ENCODE measurements at regions not wholly inside any gene's neighbourhood (a gene's known extent, or its start where the extent isn't known, plus 50 kb on each side); places are given as distances from the start of the nearest gene placed in this dataset.

GRCh38 chr1:56156971-56157876, 422.1 kb downstream of the PLPP3 start:
- DNase-seq (ENCODE audit: low read depth in 2 of 2), result no peak

DNA sequence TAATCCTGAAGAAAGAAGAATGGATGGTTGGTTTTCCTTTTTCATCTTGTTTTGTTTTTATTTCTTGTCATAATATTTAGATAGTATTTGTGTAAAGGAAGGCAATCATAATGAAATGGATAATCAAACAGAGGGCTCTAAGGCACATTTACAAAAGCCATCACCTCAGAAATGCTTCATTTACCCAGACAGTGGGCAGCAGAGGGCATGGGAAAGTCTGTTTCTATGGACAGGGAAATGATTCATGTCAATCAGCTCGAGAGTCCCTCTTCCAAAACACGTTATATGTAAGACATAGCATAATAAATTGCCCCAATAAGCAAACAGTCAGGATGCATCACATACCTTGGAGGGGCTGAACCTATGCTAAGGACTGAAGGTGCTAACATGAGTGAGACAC, 426.1 kb downstream of the PLPP3 start:
- peak; percentile 26 to 40 for DNase-seq (ENCODE audit: low read depth in 2 of 2)

DNA sequence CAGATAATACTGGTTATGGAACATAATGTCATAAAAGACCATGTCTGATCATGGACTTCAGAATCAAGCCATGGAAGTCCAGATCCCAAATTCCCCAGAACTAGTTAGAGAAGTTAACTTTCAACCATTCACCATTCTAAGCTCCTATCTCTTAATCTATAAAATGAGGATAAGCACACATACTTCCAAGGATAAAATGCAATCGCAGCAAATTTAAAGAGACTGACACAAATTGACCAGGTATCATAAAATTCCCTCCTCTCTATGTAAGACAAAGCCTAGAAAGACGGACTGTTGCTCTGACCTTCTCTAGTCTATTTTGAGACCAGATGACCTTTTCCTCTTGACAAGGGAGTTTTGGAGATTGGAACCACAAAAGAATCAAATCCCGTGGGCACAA, 426.7 kb downstream of the PLPP3 start:
- DNase-seq (ENCODE audit: low read depth in 2 of 2), result no peak

DNA sequence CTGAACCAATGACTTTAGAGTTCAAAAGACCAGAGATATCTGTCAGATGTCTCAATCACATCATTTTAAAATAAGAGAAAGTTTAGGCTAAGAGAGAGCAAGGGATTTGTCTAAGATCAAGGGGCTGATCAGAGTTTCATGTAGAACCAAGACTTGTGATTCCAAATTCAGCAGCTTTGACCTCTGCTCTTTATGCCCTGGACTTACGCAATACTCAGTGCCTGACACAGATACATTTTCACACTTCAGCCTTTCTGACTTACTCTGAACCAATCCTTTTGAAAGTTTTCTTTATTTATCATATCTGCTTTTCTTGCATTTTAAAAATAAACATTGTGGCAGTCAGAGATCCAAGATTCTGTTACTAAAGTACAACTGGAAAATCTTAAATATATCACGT, 428.0 kb downstream of the PLPP3 start:
- DNase-seq (ENCODE audit: low read depth in 2 of 2), result no peak

DNA sequence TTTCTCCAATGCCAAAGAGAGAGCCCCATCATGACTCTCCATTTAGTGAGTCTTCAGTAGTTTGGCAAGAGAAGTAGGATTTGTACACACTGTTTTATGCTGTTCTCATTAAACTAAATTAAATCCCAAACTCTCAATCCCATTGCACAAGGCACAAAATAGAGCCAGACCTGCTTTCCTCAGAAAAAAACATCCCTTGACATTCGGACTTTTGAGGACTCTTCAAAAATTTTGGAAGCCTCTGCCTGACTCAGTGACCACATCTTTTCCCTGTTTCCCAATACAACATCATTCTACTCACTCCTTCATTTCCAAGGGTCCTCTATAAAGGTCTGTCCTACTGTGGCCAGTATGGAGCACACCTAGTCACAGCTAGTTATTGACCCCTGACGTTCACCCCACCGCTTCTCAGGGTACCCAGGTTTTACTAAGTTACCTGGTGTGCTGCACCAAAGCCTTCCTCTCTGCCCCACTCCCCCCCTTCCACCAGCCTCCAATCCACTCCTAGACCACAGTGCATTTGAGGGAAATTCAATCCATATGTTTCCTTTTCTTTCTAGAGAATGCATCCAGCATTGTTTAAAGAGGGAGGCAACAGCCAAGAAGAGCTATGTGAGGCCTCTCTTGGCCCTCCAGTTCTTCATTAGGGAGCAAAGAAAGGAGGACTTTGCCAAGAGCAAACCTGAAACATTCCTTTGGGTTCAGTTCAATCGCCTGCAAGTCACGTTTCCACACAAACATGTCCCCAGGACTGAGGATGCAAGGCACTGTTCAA, 428.7 kb downstream of the PLPP3 start:
- DNase-seq (ENCODE audit: low read depth in 2 of 2), result no peak

DNA sequence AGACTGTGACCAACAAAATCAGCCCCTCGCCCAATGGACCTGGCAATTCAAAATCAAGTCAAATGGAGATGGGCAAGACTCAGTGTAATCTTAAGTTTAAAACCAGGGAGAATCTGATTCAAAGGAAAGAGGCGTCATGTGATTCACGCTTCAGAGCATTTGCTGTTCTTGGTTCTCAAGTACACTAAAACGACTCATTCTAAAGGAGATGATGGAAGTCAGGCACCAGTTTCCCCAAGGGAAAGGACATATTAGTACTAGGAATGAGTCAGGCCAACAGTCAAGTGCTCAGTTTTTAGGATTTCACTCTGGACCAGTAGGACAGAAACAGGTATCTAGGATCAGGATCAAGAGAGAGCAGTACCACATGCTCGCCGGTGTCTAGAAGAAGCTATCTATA, 429.6 kb downstream of the PLPP3 start:
- peak in 1 of 2 donors; percentile 18 for DNase-seq (ENCODE audit: low read depth in 2 of 2)

DNA sequence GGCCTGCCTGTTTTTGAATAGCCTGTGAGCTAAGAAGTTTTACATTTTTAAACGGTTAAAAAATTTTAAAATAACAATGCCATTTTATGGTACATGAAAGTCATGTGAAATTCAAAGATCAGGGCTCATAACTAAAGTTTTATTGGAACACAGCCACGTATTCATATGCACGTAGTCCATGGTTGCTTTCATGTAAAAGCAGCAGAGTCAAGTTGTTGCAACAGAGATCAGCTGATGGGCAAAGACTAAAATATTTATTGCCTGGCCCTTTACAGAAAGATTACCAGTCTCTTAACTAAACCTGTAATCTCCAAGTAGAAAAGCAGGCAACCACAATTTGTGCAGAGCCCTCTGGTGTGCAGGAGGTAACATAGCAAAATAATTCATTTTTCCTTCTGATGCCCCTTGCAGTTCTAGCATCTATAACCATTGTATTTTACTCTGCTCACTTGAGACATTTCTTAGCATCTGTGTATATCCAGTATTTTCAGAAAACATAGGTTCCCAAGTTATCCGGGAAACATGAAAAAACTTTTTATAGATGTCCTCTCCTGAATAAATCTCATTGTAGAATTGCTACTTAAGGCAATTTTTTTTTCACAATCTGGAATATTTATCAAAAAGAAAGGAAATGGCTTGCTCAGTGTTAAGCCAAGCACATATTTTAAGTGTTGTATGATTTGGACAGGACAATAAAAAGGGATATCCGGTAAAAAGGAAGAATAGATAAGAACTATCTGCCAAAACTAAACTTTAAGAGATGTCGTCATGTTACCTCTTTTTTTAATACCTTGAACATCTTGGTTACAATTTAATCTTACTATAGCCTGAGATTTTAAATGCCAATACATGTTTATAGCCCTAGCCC, 430.8 kb downstream of the PLPP3 start:
- peak; percentile 43 to 74 for DNase-seq (ENCODE audit: low read depth in 2 of 2)

- no peak for DNase-seq (ENCODE audit: low read depth in 2 of 2)
These were observed 431.9 kb downstream of the PLPP3 start for GRCh38 chr1:56147459-56147858.

GRCh38 chr1:56147034-56147433, 432.3 kb downstream of the PLPP3 start:
- no peak for DNase-seq (ENCODE audit: low read depth in 2 of 2)

- peak in 1 of 2 donors; percentile 22 for DNase-seq (ENCODE audit: low read depth in 2 of 2)
These were observed 432.9 kb downstream of the PLPP3 start for GRCh38 chr1:56146449-56146848.

DNA sequence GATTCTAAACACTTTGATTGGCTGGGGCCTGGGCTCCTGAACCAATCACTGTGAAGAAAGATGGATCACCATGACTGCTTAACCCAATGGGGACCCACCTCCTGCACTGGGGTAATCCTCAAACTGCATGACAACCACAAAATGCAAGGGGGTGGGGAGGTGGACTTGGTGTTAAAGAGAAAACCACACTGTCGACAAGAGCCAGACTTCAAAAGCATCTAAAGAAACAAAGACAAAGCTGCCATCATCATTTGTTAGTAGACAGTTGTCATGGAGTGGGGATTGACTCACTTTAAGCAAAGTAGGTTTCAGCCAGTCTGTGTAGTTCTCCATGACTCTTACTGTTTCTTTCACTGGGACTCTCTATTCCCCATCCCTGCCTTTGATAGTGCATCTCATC, 433.8 kb downstream of the PLPP3 start:
- DNase-seq (ENCODE audit: low read depth in 2 of 2), result no peak

GRCh38 chr1:56142301-56142700, 437.1 kb downstream of the PLPP3 start:
- no peak for DNase-seq (ENCODE audit: low read depth in 2 of 2)

GRCh38 chr1:56139836-56140235, 439.5 kb downstream of the PLPP3 start:
- peak in 1 of 2 donors; percentile 56 for DNase-seq (ENCODE audit: low read depth in 2 of 2)

- DNase-seq (ENCODE audit: low read depth in 2 of 2), result peak; percentile 54 to 78
These were observed 441.6 kb downstream of the PLPP3 start for GRCh38 chr1:56137521-56138505.

- no peak for DNase-seq (ENCODE audit: low read depth in 2 of 2)
These were observed 442.3 kb downstream of the PLPP3 start for GRCh38 chr1:56137090-56137489.

DNA sequence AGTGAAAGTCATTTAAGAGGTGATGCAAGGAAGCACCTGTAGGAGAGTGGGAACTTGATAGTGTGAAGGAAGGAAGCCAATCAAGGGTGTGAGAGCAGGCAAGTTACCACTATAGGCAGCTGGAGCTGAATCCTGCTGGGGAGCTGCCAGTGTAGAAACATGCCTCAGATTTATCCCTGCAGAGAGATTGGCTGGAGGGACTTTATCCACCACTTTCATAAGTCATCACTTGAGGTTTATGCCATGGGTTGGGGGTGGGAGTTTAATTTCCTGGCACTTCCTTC, 443.6 kb downstream of the PLPP3 start:
- peak in 1 of 2 donors; percentile 45 for DNase-seq (ENCODE audit: low read depth in 2 of 2)

- DNase-seq (ENCODE audit: low read depth in 2 of 2), result peak in 1 of 2 donors; percentile 58
These were observed 444.1 kb downstream of the PLPP3 start for GRCh38 chr1:56135069-56135863.

DNA sequence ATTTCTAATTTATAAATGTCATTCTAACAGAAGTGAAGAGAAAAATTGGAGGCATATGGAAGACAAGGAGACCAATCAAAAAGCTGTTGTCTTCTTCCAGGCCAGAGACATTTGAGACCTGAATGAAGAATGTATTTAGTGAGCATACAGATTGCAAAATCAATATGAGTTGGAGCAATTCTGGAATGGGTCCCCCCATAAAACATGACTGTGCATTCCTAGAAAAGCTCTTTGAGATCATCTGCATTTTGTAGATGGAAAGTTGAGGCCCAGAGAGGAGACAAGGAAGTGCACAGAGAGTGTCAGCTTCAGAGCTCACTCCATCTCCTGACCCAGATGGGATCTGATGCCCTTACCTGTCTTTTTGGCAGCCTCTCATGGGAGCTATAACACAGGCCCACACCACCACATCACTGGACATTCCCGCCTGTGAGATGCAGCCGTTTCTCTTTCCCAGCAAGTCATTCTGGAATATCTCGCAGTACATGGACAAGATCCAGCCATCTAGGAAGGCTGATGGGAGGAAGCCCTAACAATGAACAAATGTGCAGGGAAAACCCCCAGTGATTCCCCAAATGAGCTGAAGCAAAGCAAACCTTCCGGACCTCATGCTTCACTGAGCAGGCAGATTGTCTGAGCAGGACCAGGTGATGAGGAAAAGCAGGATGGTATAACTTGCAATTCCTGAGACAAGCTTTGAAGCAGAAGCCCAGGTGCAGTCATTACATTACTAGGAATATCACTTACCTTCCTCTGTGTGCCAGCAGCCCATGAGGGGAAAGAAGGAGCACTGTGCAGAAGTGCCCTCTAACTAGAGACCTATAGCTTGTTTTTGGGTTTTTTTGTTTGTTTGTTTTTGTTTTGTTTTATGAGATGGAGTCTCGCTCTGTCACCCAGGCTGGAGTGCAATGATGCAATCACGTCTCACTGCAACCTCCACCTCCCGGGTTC, 445.6 kb downstream of the PLPP3 start:
- peak; percentile 14 to 66 for DNase-seq (ENCODE audit: low read depth in 2 of 2)

DNA sequence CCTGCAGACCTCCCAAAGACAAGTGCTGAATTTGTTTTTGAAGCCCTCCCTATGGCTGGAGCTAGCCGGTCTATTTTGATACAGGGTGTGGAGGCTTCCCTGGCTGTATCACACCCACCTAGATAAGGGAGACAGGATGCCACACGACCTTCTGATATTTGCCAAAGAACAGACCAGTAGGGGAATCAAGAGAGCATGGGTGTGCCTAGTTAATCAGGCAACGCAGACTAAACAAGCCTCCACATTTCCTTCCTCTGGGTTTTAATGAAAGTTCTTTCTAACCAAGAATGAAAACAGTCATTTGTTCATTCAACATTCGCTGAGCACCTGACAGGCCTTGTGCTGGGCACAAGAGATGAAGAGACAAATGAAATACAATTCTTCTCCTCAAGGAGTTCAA, 446.8 kb downstream of the PLPP3 start:
- DNase-seq (ENCODE audit: low read depth in 2 of 2), result peak; percentile 57 to 61
